ENCODE measurements at regions not wholly inside any gene's neighbourhood (a gene's known extent, or its start where the extent isn't known, plus 50 kb on each side); places are given as distances from the start of the nearest gene placed in this dataset.

- POLR2A ChIA-PET = no interaction called here
Measured at GRCh38 chr15:37793851-37794250, 140.6 kb upstream of the TMCO5A start.

GRCh38 chr15:37794947-37795346, 139.5 kb upstream of the TMCO5A start:
- POLR2A ChIA-PET = interaction anchor here (0.6 to 0.8 kb wide), 2 partner anchors 44 to 175 kb away, joined by 3 to 4 read pairs; no protein-coding TSS in a partner anchor
- Mint-ChIP-seq H3K27me3 (ENCODE audit: insufficient read depth, unreplicated experiment) (peaks cover 9% of the 10 kb centered on the region), H3K9me3 (ENCODE audit: unreplicated experiment) (no peaks in the 10 kb centered on the region), H3K27ac (ENCODE audit: low read depth, unreplicated experiment) (no peak overlapping the region), H3K36me3 (ENCODE audit: insufficient read depth, unreplicated experiment) (no peaks in the 10 kb centered on the region), H3K4me3 (ENCODE audit: unreplicated experiment) (no peak overlapping the region), H3K4me1 (ENCODE audit: insufficient read depth, unreplicated experiment) (peaks cover 2% of the 10 kb centered on the region)
- no peak for TF ChIP-seq CTCF (IDR thresholded peaks at IDR 0.05; ENCODE audit: unreplicated experiment)
- BruUV-seq (replicated peaks) = no TSS peak
- CTCF ChIA-PET = interaction anchor here (0.7 to 0.8 kb wide), 2 partner anchors 13 to 67 kb away, joined by 3 read pairs; no protein-coding TSS in a partner anchor
- DNase-seq (ENCODE audit: unreplicated experiment) = no peak
- intact Hi-C loops (cut with micrococcal nuclease) = no loop called here

More at GRCh38 chr15:37793851-37794250, 140.6 kb upstream of the TMCO5A start:
- TF ChIP-seq CTCF (IDR thresholded peaks at IDR 0.05; ENCODE audit: unreplicated experiment) = no peak
- Mint-ChIP-seq H3K4me3 (ENCODE audit: unreplicated experiment) (no peak overlapping the region), H3K36me3 (ENCODE audit: insufficient read depth, unreplicated experiment) (no peaks in the 10 kb centered on the region), H3K27ac (ENCODE audit: low read depth, unreplicated experiment) (no peak overlapping the region), H3K9me3 (ENCODE audit: unreplicated experiment) (no peaks in the 10 kb centered on the region), H3K4me1 (ENCODE audit: insufficient read depth, unreplicated experiment) (peaks cover 6% of the 10 kb centered on the region), H3K27me3 (ENCODE audit: insufficient read depth, unreplicated experiment) (peaks cover 9% of the 10 kb centered on the region)
- DNase-seq (ENCODE audit: unreplicated experiment) = no peak
- intact Hi-C loops (cut with micrococcal nuclease) = no loop called here
- CTCF ChIA-PET = interaction anchor here (0.7 kb wide), 1 partner anchor 84 kb away, joined by 3 read pairs; no protein-coding TSS in a partner anchor
- BruUV-seq (replicated peaks) = no TSS peak

GRCh38 chr15:37801529-37801928, 132.9 kb upstream of the TMCO5A start:
- H3K4me1 Mint-ChIP-seq (ENCODE audit: insufficient read depth, unreplicated experiment) = no peaks in the 10 kb centered on the region
- no peak for TF ChIP-seq CTCF (IDR thresholded peaks at IDR 0.05; ENCODE audit: unreplicated experiment)
- H3K27me3 Mint-ChIP-seq (ENCODE audit: insufficient read depth, unreplicated experiment) = peaks cover 13% of the 10 kb centered on the region
- H3K36me3 Mint-ChIP-seq (ENCODE audit: insufficient read depth, unreplicated experiment) = no peaks in the 10 kb centered on the region
- ChIA-PET CTCF (no interaction called here), POLR2A (no interaction called here)
- H3K4me3 Mint-ChIP-seq (ENCODE audit: unreplicated experiment) = no peak overlapping the region
- intact Hi-C loops (cut with micrococcal nuclease) = no loop called here
- no peak overlapping the region for H3K27ac Mint-ChIP-seq (ENCODE audit: low read depth, unreplicated experiment)
- DNase-seq (ENCODE audit: unreplicated experiment) = no peak
- H3K9me3 Mint-ChIP-seq (ENCODE audit: unreplicated experiment) = no peaks in the 10 kb centered on the region
- BruUV-seq (replicated peaks) = no TSS peak

GRCh38 chr15:37806808-37807207, 127.6 kb upstream of the TMCO5A start:
- BruUV-seq (replicated peaks) = no TSS peak
- H3K4me3 Mint-ChIP-seq (ENCODE audit: unreplicated experiment) = no peak overlapping the region
- intact Hi-C loops (cut with micrococcal nuclease) = no loop called here
- POLR2A ChIA-PET = no interaction called here
- H3K36me3 Mint-ChIP-seq (ENCODE audit: insufficient read depth, unreplicated experiment) = no peaks in the 10 kb centered on the region
- CTCF ChIA-PET = no interaction called here
- H3K9me3 Mint-ChIP-seq (ENCODE audit: unreplicated experiment) = no peaks in the 10 kb centered on the region
- no peak overlapping the region for H3K27ac Mint-ChIP-seq (ENCODE audit: low read depth, unreplicated experiment)
- no peaks in the 10 kb centered on the region for H3K4me1 Mint-ChIP-seq (ENCODE audit: insufficient read depth, unreplicated experiment)
- H3K27me3 Mint-ChIP-seq (ENCODE audit: insufficient read depth, unreplicated experiment) = peaks cover 13% of the 10 kb centered on the region
- DNase-seq (ENCODE audit: unreplicated experiment) = no peak
- TF ChIP-seq CTCF (IDR thresholded peaks at IDR 0.05; ENCODE audit: unreplicated experiment) = no peak
